OCI-LY1 (cell line): ENCODE measurements at regions not wholly inside any gene's neighbourhood (a gene's known extent, or its start where the extent isn't known, plus 50 kb on each side); places are given as distances from the start of the nearest gene placed in this dataset.

Experiments used
- H2AFZ ChIP-seq: fragments of 200-600 bp; sonication (generic), shearing (Covaris generic); 2 replicates; pipeline ENCODE4 v1.6.0; 2014; ENCODE audit warnings: antibody characterized with exemption, mild to moderate bottlenecking, low read length
- H3F3A ChIP-seq: fragments of 200-600 bp; sonication (generic), shearing (Covaris generic); 2 replicates; pipeline ENCODE4 v1.6.0; 2014; ENCODE audit warnings: mild to moderate bottlenecking, antibody characterized with exemption, low read length, moderate library complexity; ENCODE audit not compliant: insufficient read depth
- H3K27ac ChIP-seq: fragments of 200-600 bp; sonication (generic); 2 replicates; pipeline ENCODE4 v1.5.1; 2014; ENCODE audit warnings: low read length, mixed run types, mild to moderate bottlenecking, low read depth; ENCODE audit not compliant: poor library complexity, severe bottlenecking
- H3K27me3 ChIP-seq: fragments of 200-600 bp; sonication (generic); 2 replicates; pipeline ENCODE4 v1.6.0; 2014; ENCODE audit warnings: antibody characterized with exemption, mild to moderate bottlenecking, low read length, moderate library complexity; ENCODE audit not compliant: insufficient read depth
- H3K36me3 ChIP-seq: fragments of 200-600 bp; sonication (generic); 2 replicates; pipeline ENCODE4 v1.6.1; 2014; ENCODE audit warnings: mild to moderate bottlenecking, antibody characterized with exemption, low read length, moderate library complexity, mixed read lengths; ENCODE audit not compliant: insufficient read depth
- H3K4me1 ChIP-seq: fragments of 200-600 bp; sonication (generic); 2 replicates; pipeline ENCODE4 v1.5.1; 2014; ENCODE audit warnings: mild to moderate bottlenecking, low read length, moderate library complexity; ENCODE audit not compliant: insufficient read depth, severe bottlenecking
- H3K4me2 ChIP-seq: fragments of 200-600 bp; sonication (generic), shearing (Covaris generic); 2 replicates; pipeline ENCODE4 v1.6.1; 2014; ENCODE audit warnings: low read length
- H3K4me3 ChIP-seq: fragments of 200-600 bp; sonication (generic); 2 replicates; pipeline ENCODE4 v1.5.1; 2014; ENCODE audit warnings: low read length, low read depth, mild to moderate bottlenecking, mixed read lengths; ENCODE audit not compliant: poor library complexity, severe bottlenecking
- H3K79me2 ChIP-seq: fragments of 200-600 bp; shearing (Covaris generic); 2 replicates; pipeline ENCODE4 v1.6.1; 2016; ENCODE audit warnings: mixed run types, low read length, mixed read lengths; ENCODE audit not compliant: insufficient read depth
- H3K9ac ChIP-seq: fragments of 200-600 bp; sonication (generic), shearing (Covaris generic); 2 replicates; pipeline ENCODE4 v1.6.1; 2014; ENCODE audit warnings: mild to moderate bottlenecking, low read length, mixed read lengths
- H3K9me2 ChIP-seq: fragments of 200-600 bp; sonication (generic), shearing (Covaris generic); 2 replicates; pipeline ENCODE4 v1.6.1; 2014; ENCODE audit warnings: low read depth, mild to moderate bottlenecking, low read length, mixed read lengths
- H3K9me3 ChIP-seq: fragments of 200-600 bp; shearing (Covaris generic); 2 replicates; pipeline ENCODE4 v1.6.1; 2014; ENCODE audit warnings: low read length, mixed read lengths
- H4K20me1 ChIP-seq: fragments of 200-600 bp; sonication (generic), shearing (Covaris generic); 2 replicates; pipeline ENCODE4 v1.6.0; 2016; ENCODE audit warnings: mild to moderate bottlenecking, low read length; ENCODE audit not compliant: insufficient read depth
- EZH2 ChIP-seq: fragments of 200-600 bp; sonication (generic), shearing (Covaris generic); IDR thresholded peaks from 2 replicates; pipeline ENCODE4 v1.8.0; 2017; ENCODE audit warnings: borderline replicate concordance, mixed run types, mild to moderate bottlenecking, antibody characterized with exemption, low read length, moderate library complexity, mixed read lengths
- TF ChIP-seq, protein P1 (sequence below): fragments of 200-600 bp; sonication (generic), shearing (Covaris generic); IDR thresholded peaks from 2 replicates; pipeline ENCODE4 v1.5.1; 2017; ENCODE audit warnings: mild to moderate bottlenecking, antibody characterized with exemption, low read length, moderate library complexity, mixed read lengths

DNA sequence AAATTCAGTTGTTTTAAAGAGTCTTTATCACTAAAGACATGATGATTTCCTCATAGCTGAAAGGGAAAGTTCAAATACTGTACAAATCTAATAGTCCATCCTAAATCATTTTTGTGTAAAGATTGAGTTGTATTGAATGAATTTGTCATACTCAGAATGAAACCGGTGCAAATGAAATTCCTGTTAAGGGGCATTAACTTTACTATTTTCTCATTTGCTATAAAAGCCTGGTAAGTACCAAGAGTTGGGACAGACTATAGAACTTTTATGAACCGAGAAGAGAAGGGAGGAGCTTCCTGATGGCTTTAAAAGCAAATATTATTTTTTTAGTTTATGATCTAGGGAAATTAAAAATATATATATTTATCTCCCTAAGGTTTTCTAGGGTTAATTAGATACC lies 260.0 kb upstream of the AKR1E2 start:
- Histone ChIP-seq H3F3A (no peaks in the 10 kb centered on the region), H3K9me3 (no peaks in the 10 kb centered on the region), H3K79me2 (no peaks in the 10 kb centered on the region), H3K4me2 (no peak overlapping the region), H3K36me3 (no peaks in the 10 kb centered on the region), H3K27ac (no peak overlapping the region), H3K9me2 (no peaks in the 10 kb centered on the region), H3K4me1 (no peaks in the 10 kb centered on the region), H4K20me1 (no peaks in the 10 kb centered on the region), H2AFZ (no peak overlapping the region), H3K4me3 (no peak overlapping the region), H3K9ac (no peak overlapping the region), H3K27me3 (no peaks in the 10 kb centered on the region)
- TF ChIP-seq, protein P1, sequence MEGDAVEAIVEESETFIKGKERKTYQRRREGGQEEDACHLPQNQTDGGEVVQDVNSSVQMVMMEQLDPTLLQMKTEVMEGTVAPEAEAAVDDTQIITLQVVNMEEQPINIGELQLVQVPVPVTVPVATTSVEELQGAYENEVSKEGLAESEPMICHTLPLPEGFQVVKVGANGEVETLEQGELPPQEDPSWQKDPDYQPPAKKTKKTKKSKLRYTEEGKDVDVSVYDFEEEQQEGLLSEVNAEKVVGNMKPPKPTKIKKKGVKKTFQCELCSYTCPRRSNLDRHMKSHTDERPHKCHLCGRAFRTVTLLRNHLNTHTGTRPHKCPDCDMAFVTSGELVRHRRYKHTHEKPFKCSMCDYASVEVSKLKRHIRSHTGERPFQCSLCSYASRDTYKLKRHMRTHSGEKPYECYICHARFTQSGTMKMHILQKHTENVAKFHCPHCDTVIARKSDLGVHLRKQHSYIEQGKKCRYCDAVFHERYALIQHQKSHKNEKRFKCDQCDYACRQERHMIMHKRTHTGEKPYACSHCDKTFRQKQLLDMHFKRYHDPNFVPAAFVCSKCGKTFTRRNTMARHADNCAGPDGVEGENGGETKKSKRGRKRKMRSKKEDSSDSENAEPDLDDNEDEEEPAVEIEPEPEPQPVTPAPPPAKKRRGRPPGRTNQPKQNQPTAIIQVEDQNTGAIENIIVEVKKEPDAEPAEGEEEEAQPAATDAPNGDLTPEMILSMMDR, result no peak
- TF ChIP-seq EZH2, result no peak

DNA sequence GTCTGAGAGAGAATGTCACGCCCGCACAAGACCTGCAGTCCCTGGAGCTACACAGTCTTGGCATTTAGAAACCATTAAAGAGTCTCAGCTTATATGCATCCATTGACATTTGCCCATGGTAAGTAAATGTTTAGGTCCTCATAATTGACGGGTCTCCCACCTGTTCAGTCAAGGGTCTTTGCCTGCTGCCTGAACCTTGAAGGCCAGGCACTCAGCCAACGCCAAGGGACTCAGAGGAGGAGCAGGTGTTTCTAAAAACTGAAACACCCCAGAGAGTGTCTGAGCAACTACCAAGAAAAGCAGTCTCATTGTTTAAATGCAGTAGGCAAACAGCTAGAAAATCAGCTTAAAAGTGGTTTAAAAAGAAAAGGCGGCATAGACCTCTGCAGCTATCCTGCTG lies 264.7 kb upstream of the AKR1E2 start:
- no peaks in the 10 kb centered on the region for H3K79me2 ChIP-seq
- no peaks in the 10 kb centered on the region for H3F3A ChIP-seq
- H3K27ac ChIP-seq, result no peak overlapping the region
- no peaks in the 10 kb centered on the region for H3K27me3 ChIP-seq
- H3K4me1 ChIP-seq, result no peaks in the 10 kb centered on the region
- H4K20me1 ChIP-seq, result no peaks in the 10 kb centered on the region
- H2AFZ ChIP-seq, result no peak overlapping the region
- no peak overlapping the region for H3K4me3 ChIP-seq
- no peaks in the 10 kb centered on the region for H3K36me3 ChIP-seq
- no peaks in the 10 kb centered on the region for H3K9me3 ChIP-seq
- no peak overlapping the region for H3K4me2 ChIP-seq
- TF ChIP-seq, protein P1, result no peak
- no peak for TF ChIP-seq EZH2
- H3K9ac ChIP-seq, result no peak overlapping the region
- no peaks in the 10 kb centered on the region for H3K9me2 ChIP-seq

DNA sequence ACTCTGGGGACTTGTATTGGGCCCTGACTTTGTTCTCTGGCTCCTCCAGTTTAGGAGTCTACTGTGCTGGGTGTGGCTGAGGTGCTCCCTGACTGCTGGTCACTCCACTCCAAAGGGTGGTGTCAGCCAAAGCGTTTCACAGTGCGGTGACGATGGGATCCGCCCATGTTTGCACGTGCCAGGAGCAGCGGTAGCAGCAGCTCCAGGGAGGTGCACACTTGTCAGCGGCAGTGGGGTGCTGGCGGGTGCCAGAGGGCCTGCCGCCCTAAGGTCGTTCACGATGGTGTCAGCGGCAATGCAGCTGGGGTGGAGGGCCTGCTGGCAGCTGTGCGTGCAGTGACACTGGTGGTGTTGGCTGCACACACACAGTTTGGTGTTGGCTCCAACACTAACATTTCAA lies 268.5 kb upstream of the AKR1E2 start:
- no peaks in the 10 kb centered on the region for H3K79me2 ChIP-seq
- H3K4me1 ChIP-seq, result no peaks in the 10 kb centered on the region
- no peaks in the 10 kb centered on the region for H3F3A ChIP-seq
- no peak overlapping the region for H3K4me2 ChIP-seq
- H3K9me3 ChIP-seq, result no peaks in the 10 kb centered on the region
- no peak overlapping the region for H3K27ac ChIP-seq
- no peaks in the 10 kb centered on the region for H3K27me3 ChIP-seq
- no peaks in the 10 kb centered on the region for H3K9me2 ChIP-seq
- TF ChIP-seq EZH2, result no peak
- TF ChIP-seq, protein P1, result no peak
- H3K36me3 ChIP-seq, result no peaks in the 10 kb centered on the region
- no peak overlapping the region for H2AFZ ChIP-seq
- H3K9ac ChIP-seq, result no peak overlapping the region
- H3K4me3 ChIP-seq, result no peak overlapping the region
- no peaks in the 10 kb centered on the region for H4K20me1 ChIP-seq
